ENCODE measurements at regions not wholly inside any gene's neighbourhood (a gene's known extent, or its start where the extent isn't known, plus 50 kb on each side); places are given as distances from the start of the nearest gene placed in this dataset.

DNA sequence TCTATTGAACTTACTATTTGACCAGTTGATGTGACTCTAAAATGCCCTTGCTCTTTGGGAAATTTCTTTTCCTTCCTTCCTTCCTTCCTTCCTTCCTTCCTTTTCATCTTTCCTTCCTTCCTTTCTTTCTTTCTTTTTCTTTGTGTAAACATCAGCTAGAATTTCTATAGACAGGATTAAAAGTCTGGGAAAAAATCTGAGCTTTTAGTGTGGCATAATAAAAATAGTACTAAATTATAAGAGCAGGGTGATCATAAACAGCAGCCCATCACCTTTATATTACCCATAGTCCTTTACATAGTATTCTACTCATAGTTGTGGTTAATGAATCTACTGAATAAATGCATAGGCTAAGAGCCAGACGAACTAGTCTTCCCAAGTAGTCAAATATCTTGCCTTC is 281.0 kb upstream of the DAB1 start:
- TF ChIP-seq ZNF565 (CRISPR knock-in tag; conservative IDR thresholded peaks at IDR 0.05; ENCODE audit: low read depth) (no peak), ZNF70 (CRISPR knock-in tag; IDR thresholded peaks at IDR 0.05) (no peak)
